Cardiac muscle cell (in vitro differentiated cells and primary cell): ENCODE measurements at regions not wholly inside any gene's neighbourhood (a gene's known extent, or its start where the extent isn't known, plus 50 kb on each side); places are given as distances from the start of the nearest gene placed in this dataset.

ENCODE experiments used
- DNase-seq, 2 donors: peaks; one replicate each; pipeline versions ENCODE4 v3.0.0 to v3.0.0-alpha.2; 2010 to 2017; ENCODE audit warnings: low read depth in 1 of 2, low spot score in 1 of 2
- H3K27ac ChIP-seq: fragments of 200-600 bp; sonication (generic); 2 replicates; pipeline ENCODE4 v1.5.1; 2016
- H3K27me3 ChIP-seq: fragments of 200-600 bp; sonication (generic); 2 replicates; pipeline ENCODE4 v1.6.0; 2016; ENCODE audit warnings: control low read depth
- H3K36me3 ChIP-seq: fragments of 200-600 bp; sonication (generic); 2 replicates; pipeline ENCODE4 v1.5.1; 2016; ENCODE audit warnings: control low read depth
- H3K4me1 ChIP-seq: fragments of 200-600 bp; sonication (generic); 2 replicates; pipeline ENCODE4 v1.8.1; 2017; ENCODE audit warnings: low read depth, mild to moderate bottlenecking, mixed run types
- H3K4me3 ChIP-seq: fragments of 200-600 bp; sonication (generic); 2 replicates; pipeline ENCODE4 v1.5.1; 2016; ENCODE audit warnings: mild to moderate bottlenecking
- H3K9me3 ChIP-seq: fragments of 200-600 bp; sonication (generic); 2 replicates; pipeline ENCODE4 v1.5.1; 2017; ENCODE audit warnings: low read depth, mild to moderate bottlenecking, control low read depth
- CTCF ChIP-seq: IDR thresholded peaks from 2 replicates; pipeline ENCODE4 v1.5.1; 2012; ENCODE audit warnings: low read depth, mild to moderate bottlenecking, low read length

- Histone ChIP-seq H3K4me3 (no peak overlapping the region), H3K36me3 (no peaks in the 10 kb centered on the region), H3K27me3 (no peaks in the 10 kb centered on the region), H3K4me1 (peaks cover 11% of the 10 kb centered on the region), H3K9me3 (no peaks in the 10 kb centered on the region), H3K27ac (no peak overlapping the region)
- TF ChIP-seq CTCF = no peak
- DNase-seq = no peak
Observed at GRCh38 chr11:130554241-130555055, 106.0 kb downstream of the ADAMTS15 start.

GRCh38 chr11:130555251-130555841, 106.9 kb downstream of the ADAMTS15 start:
- H3K27ac ChIP-seq = no peak overlapping the region
- no peaks in the 10 kb centered on the region for H3K27me3 ChIP-seq
- no peak overlapping the region for H3K4me3 ChIP-seq
- H3K36me3 ChIP-seq = no peaks in the 10 kb centered on the region
- peaks cover 11% of the 10 kb centered on the region for H3K4me1 ChIP-seq
- no peaks in the 10 kb centered on the region for H3K9me3 ChIP-seq
- no peak for TF ChIP-seq CTCF
- DNase-seq = peak in 1 of 2 donors; percentile 67

- Histone ChIP-seq H3K36me3 (no peaks in the 10 kb centered on the region), H3K27ac (no peak overlapping the region), H3K9me3 (no peaks in the 10 kb centered on the region), H3K4me1 (peaks cover 6% of the 10 kb centered on the region), H3K4me3 (no peak overlapping the region), H3K27me3 (no peaks in the 10 kb centered on the region)
- no peak for TF ChIP-seq CTCF
- peak in 1 of 2 donors; percentile 26 for DNase-seq
Observed at GRCh38 chr11:130560000-130560780, 111.7 kb downstream of the ADAMTS15 start.

- no peak for DNase-seq
- Histone ChIP-seq H3K9me3 (no peaks in the 10 kb centered on the region), H3K27me3 (no peaks in the 10 kb centered on the region), H3K27ac (no peak overlapping the region), H3K4me3 (no peak overlapping the region), H3K4me1 (peaks cover 6% of the 10 kb centered on the region), H3K36me3 (no peaks in the 10 kb centered on the region)
- TF ChIP-seq CTCF = no peak
Observed at GRCh38 chr11:130560781-130561109, 112.3 kb downstream of the ADAMTS15 start.

GRCh38 chr11:130561441-130561881, 113.0 kb downstream of the ADAMTS15 start:
- Histone ChIP-seq H3K9me3 (no peaks in the 10 kb centered on the region), H3K27ac (no peak overlapping the region), H3K27me3 (no peaks in the 10 kb centered on the region), H3K4me3 (no peak overlapping the region), H3K4me1 (peaks cover 6% of the 10 kb centered on the region), H3K36me3 (no peaks in the 10 kb centered on the region)
- TF ChIP-seq CTCF = no peak
- DNase-seq = peak in 1 of 2 donors; percentile 36
